BLaER1 (cell line): ENCODE measurements at regions not wholly inside any gene's neighbourhood (a gene's known extent, or its start where the extent isn't known, plus 50 kb on each side); places are given as distances from the start of the nearest gene placed in this dataset.

Experiments used
- H3K27ac ChIP-seq: shearing (Covaris generic); formaldehyde crosslinking; 2 replicates; pipeline ENCODE4 v1.8.1; 2022
- H3K27me3 ChIP-seq: shearing (Covaris generic); formaldehyde crosslinking; 2 replicates; pipeline ENCODE4 v1.8.1; 2022
- H3K36me3 ChIP-seq: shearing (Covaris generic); formaldehyde crosslinking; 2 replicates; pipeline ENCODE4 v1.8.1; 2022
- H3K4me1 ChIP-seq: shearing (Covaris generic); formaldehyde crosslinking; 2 replicates; pipeline ENCODE4 v1.8.1; 2022
- H3K4me2 ChIP-seq: shearing (Covaris generic); formaldehyde crosslinking; 2 replicates; pipeline ENCODE4 v1.8.1; 2022
- H3K4me3 ChIP-seq: shearing (Covaris generic); formaldehyde crosslinking; 2 replicates; pipeline ENCODE4 v1.8.1; 2022
- H3K9ac ChIP-seq: shearing (Covaris generic); formaldehyde crosslinking; 2 replicates; pipeline ENCODE4 v1.8.1; 2022
- H3K9me3 ChIP-seq: shearing (Covaris generic); formaldehyde crosslinking; 2 replicates; pipeline ENCODE4 v1.8.1; 2022
- H4K20me1 ChIP-seq: shearing (Covaris generic); formaldehyde crosslinking; 2 replicates; pipeline ENCODE4 v1.8.1; 2022
- Cebpa-rat ChIP-seq: shearing (Covaris generic); IDR thresholded peaks from 2 replicates; pipeline ENCODE4 v1.8.1; 2022

- no peak overlapping the region for H3K4me2 ChIP-seq
- H3K4me1 ChIP-seq, result no peaks in the 10 kb centered on the region
- no peak overlapping the region for H3K4me3 ChIP-seq
- H3K36me3 ChIP-seq, result no peaks in the 10 kb centered on the region
- peaks cover 7% of the 10 kb centered on the region; the same call in 1 of the 2 replicates for H3K9me3 ChIP-seq
- no peak overlapping the region for H3K27ac ChIP-seq
- TF ChIP-seq Cebpa-rat, result no peak
- no peaks in the 10 kb centered on the region for H3K27me3 ChIP-seq
- no peak overlapping the region for H3K9ac ChIP-seq
- H4K20me1 ChIP-seq, result no peaks in the 10 kb centered on the region
Observed at GRCh38 chr7:145584401-145584800, 532.2 kb upstream of the CNTNAP2 start.

- Histone ChIP-seq H3K9me3 (peaks cover 7% of the 10 kb centered on the region; the same call in 1 of the 2 replicates), H3K4me1 (no peaks in the 10 kb centered on the region), H3K9ac (no peak overlapping the region), H3K4me3 (no peak overlapping the region), H4K20me1 (no peaks in the 10 kb centered on the region), H3K27ac (no peak overlapping the region), H3K4me2 (no peak overlapping the region), H3K36me3 (no peaks in the 10 kb centered on the region), H3K27me3 (no peaks in the 10 kb centered on the region)
- TF ChIP-seq Cebpa-rat, result no peak
Observed at GRCh38 chr7:145582742-145583303, 533.8 kb upstream of the CNTNAP2 start.

GRCh38 chr7:145557805-145558204 lies 558.8 kb upstream of the CNTNAP2 start:
- no peak for TF ChIP-seq Cebpa-rat
- Histone ChIP-seq H3K9ac (no peak overlapping the region), H3K4me3 (no peak overlapping the region), H3K9me3 (no peaks in the 10 kb centered on the region), H3K27ac (no peak overlapping the region), H3K36me3 (no peaks in the 10 kb centered on the region), H3K27me3 (no peaks in the 10 kb centered on the region), H3K4me1 (no peaks in the 10 kb centered on the region), H4K20me1 (no peaks in the 10 kb centered on the region), H3K4me2 (no peak overlapping the region)

GRCh38 chr7:145543242-145543641 lies 573.4 kb upstream of the CNTNAP2 start:
- H3K9ac ChIP-seq, result no peak overlapping the region
- H3K36me3 ChIP-seq, result no peaks in the 10 kb centered on the region
- TF ChIP-seq Cebpa-rat, result no peak
- H4K20me1 ChIP-seq, result no peaks in the 10 kb centered on the region
- no peaks in the 10 kb centered on the region for H3K27me3 ChIP-seq
- no peak overlapping the region for H3K27ac ChIP-seq
- no peaks in the 10 kb centered on the region for H3K4me1 ChIP-seq
- no peaks in the 10 kb centered on the region for H3K9me3 ChIP-seq
- no peak overlapping the region for H3K4me2 ChIP-seq
- no peak overlapping the region for H3K4me3 ChIP-seq

- no peaks in the 10 kb centered on the region for H3K4me1 ChIP-seq
- TF ChIP-seq Cebpa-rat, result no peak
- no peak overlapping the region for H3K27ac ChIP-seq
- H3K4me3 ChIP-seq, result no peak overlapping the region
- no peaks in the 10 kb centered on the region for H4K20me1 ChIP-seq
- H3K27me3 ChIP-seq, result no peaks in the 10 kb centered on the region
- H3K4me2 ChIP-seq, result no peak overlapping the region
- no peaks in the 10 kb centered on the region for H3K36me3 ChIP-seq
- H3K9ac ChIP-seq, result no peak overlapping the region
- no peaks in the 10 kb centered on the region for H3K9me3 ChIP-seq
Observed at GRCh38 chr7:145539910-145540309, 576.7 kb upstream of the CNTNAP2 start.

- Histone ChIP-seq H3K9me3 (no peaks in the 10 kb centered on the region), H3K4me2 (no peak overlapping the region), H3K9ac (no peak overlapping the region), H3K27me3 (no peaks in the 10 kb centered on the region), H3K36me3 (no peaks in the 10 kb centered on the region), H3K4me3 (no peak overlapping the region), H4K20me1 (no peaks in the 10 kb centered on the region), H3K27ac (no peak overlapping the region), H3K4me1 (no peaks in the 10 kb centered on the region)
- TF ChIP-seq Cebpa-rat, result no peak
Observed at GRCh38 chr7:145534301-145534700, 582.3 kb upstream of the CNTNAP2 start.

GRCh38 chr7:145520284-145520683 lies 596.3 kb upstream of the CNTNAP2 start:
- Histone ChIP-seq H3K27ac (no peak overlapping the region), H3K4me1 (no peaks in the 10 kb centered on the region), H3K4me3 (no peak overlapping the region), H4K20me1 (no peaks in the 10 kb centered on the region), H3K4me2 (no peak overlapping the region), H3K9ac (no peak overlapping the region), H3K9me3 (no peaks in the 10 kb centered on the region), H3K27me3 (no peaks in the 10 kb centered on the region), H3K36me3 (no peaks in the 10 kb centered on the region)
- no peak for TF ChIP-seq Cebpa-rat

- no peak for TF ChIP-seq Cebpa-rat
- H3K9me3 ChIP-seq, result peaks cover 4% of the 10 kb centered on the region
- H3K4me2 ChIP-seq, result no peak overlapping the region
- H3K4me3 ChIP-seq, result no peak overlapping the region
- no peak overlapping the region for H3K9ac ChIP-seq
- no peaks in the 10 kb centered on the region for H3K36me3 ChIP-seq
- no peaks in the 10 kb centered on the region for H3K4me1 ChIP-seq
- H4K20me1 ChIP-seq, result no peaks in the 10 kb centered on the region
- no peak overlapping the region for H3K27ac ChIP-seq
- H3K27me3 ChIP-seq, result no peaks in the 10 kb centered on the region
Observed at GRCh38 chr7:145511004-145511403, 605.6 kb upstream of the CNTNAP2 start.

GRCh38 chr7:145497911-145498525 lies 618.6 kb upstream of the CNTNAP2 start:
- no peak overlapping the region for H3K9ac ChIP-seq
- no peak overlapping the region for H3K4me3 ChIP-seq
- no peak for TF ChIP-seq Cebpa-rat

GRCh38 chr7:145490356-145490755 lies 626.2 kb upstream of the CNTNAP2 start:
- H3K4me1 ChIP-seq, result no peaks in the 10 kb centered on the region
- H3K4me3 ChIP-seq, result no peak overlapping the region
- no peak overlapping the region for H3K9ac ChIP-seq
- H3K4me2 ChIP-seq, result no peak overlapping the region
- no peaks in the 10 kb centered on the region for H3K27me3 ChIP-seq
- H3K27ac ChIP-seq, result no peak overlapping the region
- 0 out of 2 replicates have a peak, but pooled peaks cover 10% of the 10 kb centered on the region for H3K9me3 ChIP-seq
- H4K20me1 ChIP-seq, result no peaks in the 10 kb centered on the region
- H3K36me3 ChIP-seq, result no peaks in the 10 kb centered on the region
- no peak for TF ChIP-seq Cebpa-rat

More at GRCh38 chr7:145497911-145498525, 618.6 kb upstream of the CNTNAP2 start:
- H3K27me3 ChIP-seq, result no peaks in the 10 kb centered on the region
- H3K27ac ChIP-seq, result no peak overlapping the region
- no peaks in the 10 kb centered on the region for H3K36me3 ChIP-seq
- no peaks in the 10 kb centered on the region for H3K9me3 ChIP-seq
- no peak overlapping the region for H3K4me2 ChIP-seq
- H3K4me1 ChIP-seq, result no peaks in the 10 kb centered on the region
- H4K20me1 ChIP-seq, result no peaks in the 10 kb centered on the region
